Liver (tissue), 8 donors: ENCODE measurements at regions not wholly inside any gene's neighbourhood (a gene's known extent, or its start where the extent isn't known, plus 50 kb on each side); places are given as distances from the start of the nearest gene placed in this dataset.

Experiments
- DNase-seq: peaks from one replicate; pipeline ENCODE4 v3.0.0-alpha.2; 2017; ENCODE audit warnings: low spot score
- H3K27ac ChIP-seq, 2 donors: one replicate each; pipeline ENCODE4 v1.7.0; 2013; ENCODE audit warnings: inconsistent platforms in 2 of 2, low read length in 2 of 2, control low read depth in 1 of 2, low read depth in 1 of 2, mild to moderate bottlenecking in 1 of 2
- H3K27me3 ChIP-seq, 4 donors: one replicate each; pipeline versions ENCODE4 v1.6.1 to v1.7.0; 2013; ENCODE audit warnings: low read length in 3 of 4, inconsistent platforms in 1 of 4, mild to moderate bottlenecking in 1 of 4, moderate library complexity in 1 of 4; ENCODE audit not compliant: control insufficient read depth in 4 of 4, insufficient read depth in 4 of 4
- H3K36me3 ChIP-seq, 4 donors: one replicate each; pipeline versions ENCODE4 v1.6.1 to v1.7.0; 2013; ENCODE audit warnings: low read length in 3 of 4, mild to moderate bottlenecking in 3 of 4, low read depth in 1 of 4, moderate library complexity in 1 of 4; ENCODE audit not compliant: control insufficient read depth in 4 of 4, insufficient read depth in 3 of 4
- H3K4me1 ChIP-seq, 4 donors: one replicate each; pipeline versions ENCODE4 v1.6.1 to v1.7.0; 2013; ENCODE audit warnings: low read length in 3 of 4, mild to moderate bottlenecking in 3 of 4, moderate library complexity in 1 of 4; ENCODE audit not compliant: control insufficient read depth in 4 of 4, insufficient read depth in 4 of 4
- H3K4me3 ChIP-seq, 3 donors: one replicate each; pipeline versions ENCODE4 v1.6.1 to v1.7.0; 2013; ENCODE audit warnings: low read length in 3 of 3, control low read depth in 1 of 3, low read depth in 1 of 3, mild to moderate bottlenecking in 1 of 3
- H3K9ac ChIP-seq, 2 donors: one replicate each; pipeline ENCODE4 v1.7.0; 2013; ENCODE audit warnings: low read length in 2 of 2, mild to moderate bottlenecking in 2 of 2, moderate library complexity in 2 of 2, control low read depth in 1 of 2, low read depth in 1 of 2
- H3K9me3 ChIP-seq, 4 donors: one replicate each; pipeline versions ENCODE4 v1.6.1 to v1.7.0; 2013; ENCODE audit warnings: low read length in 3 of 4; ENCODE audit not compliant: control insufficient read depth in 4 of 4
- EGR1 ChIP-seq, 2 donors: IDR thresholded peaks; 2 replicates each; pipeline ENCODE4 v1.6.1; 2016 to 2018; ENCODE audit warnings: antibody characterized with exemption in 2 of 2, low read depth in 2 of 2
- FOXA1 ChIP-seq: IDR thresholded peaks from 2 replicates; pipeline ENCODE4 v1.6.1; 2016; ENCODE audit warnings: antibody characterized with exemption
- FOXA2 ChIP-seq: IDR thresholded peaks from 2 replicates; pipeline ENCODE4 v1.6.1; 2016; ENCODE audit warnings: antibody characterized with exemption
- GABPA ChIP-seq, 2 donors: IDR thresholded peaks in 1 of 2; conservative IDR thresholded peaks in 1 of 2; 2 replicates each; pipeline ENCODE4 v1.6.1; 2016; ENCODE audit warnings: antibody characterized with exemption in 2 of 2, mild to moderate bottlenecking in 1 of 2, moderate library complexity in 1 of 2
- HNF4A ChIP-seq, 2 donors: conservative IDR thresholded peaks; 2 replicates each; pipeline ENCODE4 v1.6.1; 2016; ENCODE audit warnings: antibody characterized with exemption in 2 of 2, mild to moderate bottlenecking in 2 of 2
- HNF4G ChIP-seq: IDR thresholded peaks from 2 replicates; pipeline ENCODE4 v1.6.1; 2016; ENCODE audit warnings: antibody characterized with exemption
- NR2F2 ChIP-seq: IDR thresholded peaks from 2 replicates; pipeline ENCODE4 v1.6.1; 2016; ENCODE audit warnings: antibody characterized with exemption
- RXRA ChIP-seq, 2 donors: IDR thresholded peaks; 2 replicates each; pipeline ENCODE4 v1.6.1; 2017 to 2018; ENCODE audit warnings: antibody characterized with exemption in 2 of 2, mild to moderate bottlenecking in 1 of 2
- SP1 ChIP-seq: IDR thresholded peaks from 2 replicates; pipeline ENCODE4 v1.6.1; 2018; ENCODE audit warnings: antibody characterized with exemption, mild to moderate bottlenecking
- YY1 ChIP-seq: IDR thresholded peaks from 2 replicates; pipeline ENCODE4 v1.6.1; 2016; ENCODE audit warnings: antibody characterized with exemption, mild to moderate bottlenecking
- WGBS: extraction: QIAGEN DNeasy Blood & Tissue Kit; methylation state at CpG from one replicate; pipeline ENCODE4 v1.1.7; 2013; 5-methylcytosine and 5-hydroxymethylcytosine counted together
- TF ChIP-seq, protein P1 (sequence below): fragments of 150-350 bp; IDR thresholded peaks from 2 replicates; pipeline ENCODE4 v1.5.1; 2017; ENCODE audit warnings: improper control_type of control experiment, low read depth, low read length; ENCODE audit not compliant: missing input control
- TF ChIP-seq, protein P2 (sequence below): IDR thresholded peaks from 2 replicates; pipeline ENCODE4 v1.6.1; 2016; ENCODE audit warnings: antibody characterized with exemption
- TF ChIP-seq, protein P3 (sequence below): IDR thresholded peaks from 2 replicates; pipeline ENCODE4 v1.6.1; 2016; ENCODE audit warnings: antibody characterized with exemption, mild to moderate bottlenecking
- TF ChIP-seq, protein P4 (sequence below): IDR thresholded peaks from 2 replicates; pipeline ENCODE4 v1.6.1; 2016; ENCODE audit warnings: antibody characterized with exemption
- TF ChIP-seq, protein P5 (sequence below): IDR thresholded peaks from 2 replicates; pipeline ENCODE4 v1.6.1; 2016; ENCODE audit warnings: antibody characterized with exemption
- donor health status: healthy.
- donor health status: healthy.
- donor health status: healthy.
- donor health status: healthy.
- donor health status: healthy.

DNA sequence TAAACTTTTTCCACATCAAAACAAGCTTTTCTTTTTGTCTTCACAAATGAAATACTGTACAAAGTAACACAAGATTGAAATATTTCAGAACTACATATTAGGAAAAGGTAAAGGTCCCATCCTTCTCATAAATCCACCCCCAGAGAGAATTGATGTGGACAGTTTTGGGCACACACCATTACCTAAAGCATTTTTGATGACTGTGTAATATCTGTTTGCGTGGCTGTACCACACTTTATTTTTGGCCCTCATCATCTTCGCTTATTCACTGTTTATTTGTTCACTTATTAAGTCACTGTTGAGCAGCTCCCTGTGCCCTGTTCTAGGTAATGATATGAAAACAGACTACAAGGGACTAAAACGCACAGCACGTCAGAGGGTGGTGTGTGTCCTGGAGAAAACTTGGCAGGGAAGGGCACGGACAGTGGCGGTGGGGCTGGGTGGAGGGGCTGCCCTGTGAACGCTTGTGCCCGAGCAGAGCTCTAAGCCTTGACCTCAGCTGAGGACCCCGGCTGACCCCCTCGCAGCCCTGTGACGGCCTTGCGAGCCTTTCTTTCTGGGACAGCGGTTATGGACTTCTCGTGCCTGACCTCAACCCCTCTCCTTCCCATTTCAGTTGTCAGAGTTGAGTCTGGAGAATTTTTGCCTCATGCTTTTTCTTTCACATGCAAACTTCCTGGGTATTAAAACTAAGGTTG, 241.3 kb downstream of the EMX2 start (continued):
- TF ChIP-seq, protein P1, sequence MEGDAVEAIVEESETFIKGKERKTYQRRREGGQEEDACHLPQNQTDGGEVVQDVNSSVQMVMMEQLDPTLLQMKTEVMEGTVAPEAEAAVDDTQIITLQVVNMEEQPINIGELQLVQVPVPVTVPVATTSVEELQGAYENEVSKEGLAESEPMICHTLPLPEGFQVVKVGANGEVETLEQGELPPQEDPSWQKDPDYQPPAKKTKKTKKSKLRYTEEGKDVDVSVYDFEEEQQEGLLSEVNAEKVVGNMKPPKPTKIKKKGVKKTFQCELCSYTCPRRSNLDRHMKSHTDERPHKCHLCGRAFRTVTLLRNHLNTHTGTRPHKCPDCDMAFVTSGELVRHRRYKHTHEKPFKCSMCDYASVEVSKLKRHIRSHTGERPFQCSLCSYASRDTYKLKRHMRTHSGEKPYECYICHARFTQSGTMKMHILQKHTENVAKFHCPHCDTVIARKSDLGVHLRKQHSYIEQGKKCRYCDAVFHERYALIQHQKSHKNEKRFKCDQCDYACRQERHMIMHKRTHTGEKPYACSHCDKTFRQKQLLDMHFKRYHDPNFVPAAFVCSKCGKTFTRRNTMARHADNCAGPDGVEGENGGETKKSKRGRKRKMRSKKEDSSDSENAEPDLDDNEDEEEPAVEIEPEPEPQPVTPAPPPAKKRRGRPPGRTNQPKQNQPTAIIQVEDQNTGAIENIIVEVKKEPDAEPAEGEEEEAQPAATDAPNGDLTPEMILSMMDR: no peak

DNA sequence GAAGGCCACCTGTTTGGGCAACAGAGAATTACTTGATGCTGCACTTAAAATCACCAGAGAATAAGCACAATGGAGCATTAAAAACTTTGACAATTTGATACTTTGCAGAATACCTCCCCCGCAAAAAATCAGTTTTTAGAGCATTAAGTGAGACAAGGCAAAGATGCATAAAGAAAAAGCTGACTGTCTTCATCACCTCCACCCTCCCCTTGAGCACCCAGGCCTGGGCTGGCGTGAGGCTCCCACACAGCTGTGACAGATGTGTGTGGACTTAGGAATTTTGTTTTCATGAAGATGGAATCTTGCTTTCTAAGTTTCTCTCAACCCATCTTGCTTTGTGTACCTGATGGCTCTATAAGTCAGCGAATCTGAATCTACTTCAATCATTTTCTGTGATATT, 242.2 kb downstream of the EMX2 start:
- no peaks in the 10 kb centered on the region for H3K4me1 ChIP-seq
- no peaks in the 10 kb centered on the region for H3K36me3 ChIP-seq
- DNase-seq: no peak
- no peak overlapping the region for H3K27ac ChIP-seq
- TF ChIP-seq HNF4A (conservative IDR thresholded peaks at IDR 0.05) (no peak), EGR1 (IDR thresholded peaks at IDR 0.05; ENCODE audit: low read depth in 2 of 2) (no peak), FOXA2 (no peak), GABPA (IDR thresholded peaks at IDR 0.05 in 1 of 2, conservative IDR thresholded peaks at IDR 0.05 in 1 of 2) (no peak)
- TF ChIP-seq, protein P2, sequence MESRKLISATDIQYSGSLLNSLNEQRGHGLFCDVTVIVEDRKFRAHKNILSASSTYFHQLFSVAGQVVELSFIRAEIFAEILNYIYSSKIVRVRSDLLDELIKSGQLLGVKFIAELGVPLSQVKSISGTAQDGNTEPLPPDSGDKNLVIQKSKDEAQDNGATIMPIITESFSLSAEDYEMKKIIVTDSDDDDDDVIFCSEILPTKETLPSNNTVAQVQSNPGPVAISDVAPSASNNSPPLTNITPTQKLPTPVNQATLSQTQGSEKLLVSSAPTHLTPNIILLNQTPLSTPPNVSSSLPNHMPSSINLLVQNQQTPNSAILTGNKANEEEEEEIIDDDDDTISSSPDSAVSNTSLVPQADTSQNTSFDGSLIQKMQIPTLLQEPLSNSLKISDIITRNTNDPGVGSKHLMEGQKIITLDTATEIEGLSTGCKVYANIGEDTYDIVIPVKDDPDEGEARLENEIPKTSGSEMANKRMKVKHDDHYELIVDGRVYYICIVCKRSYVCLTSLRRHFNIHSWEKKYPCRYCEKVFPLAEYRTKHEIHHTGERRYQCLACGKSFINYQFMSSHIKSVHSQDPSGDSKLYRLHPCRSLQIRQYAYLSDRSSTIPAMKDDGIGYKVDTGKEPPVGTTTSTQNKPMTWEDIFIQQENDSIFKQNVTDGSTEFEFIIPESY: no peak
- TF ChIP-seq, protein P3, sequence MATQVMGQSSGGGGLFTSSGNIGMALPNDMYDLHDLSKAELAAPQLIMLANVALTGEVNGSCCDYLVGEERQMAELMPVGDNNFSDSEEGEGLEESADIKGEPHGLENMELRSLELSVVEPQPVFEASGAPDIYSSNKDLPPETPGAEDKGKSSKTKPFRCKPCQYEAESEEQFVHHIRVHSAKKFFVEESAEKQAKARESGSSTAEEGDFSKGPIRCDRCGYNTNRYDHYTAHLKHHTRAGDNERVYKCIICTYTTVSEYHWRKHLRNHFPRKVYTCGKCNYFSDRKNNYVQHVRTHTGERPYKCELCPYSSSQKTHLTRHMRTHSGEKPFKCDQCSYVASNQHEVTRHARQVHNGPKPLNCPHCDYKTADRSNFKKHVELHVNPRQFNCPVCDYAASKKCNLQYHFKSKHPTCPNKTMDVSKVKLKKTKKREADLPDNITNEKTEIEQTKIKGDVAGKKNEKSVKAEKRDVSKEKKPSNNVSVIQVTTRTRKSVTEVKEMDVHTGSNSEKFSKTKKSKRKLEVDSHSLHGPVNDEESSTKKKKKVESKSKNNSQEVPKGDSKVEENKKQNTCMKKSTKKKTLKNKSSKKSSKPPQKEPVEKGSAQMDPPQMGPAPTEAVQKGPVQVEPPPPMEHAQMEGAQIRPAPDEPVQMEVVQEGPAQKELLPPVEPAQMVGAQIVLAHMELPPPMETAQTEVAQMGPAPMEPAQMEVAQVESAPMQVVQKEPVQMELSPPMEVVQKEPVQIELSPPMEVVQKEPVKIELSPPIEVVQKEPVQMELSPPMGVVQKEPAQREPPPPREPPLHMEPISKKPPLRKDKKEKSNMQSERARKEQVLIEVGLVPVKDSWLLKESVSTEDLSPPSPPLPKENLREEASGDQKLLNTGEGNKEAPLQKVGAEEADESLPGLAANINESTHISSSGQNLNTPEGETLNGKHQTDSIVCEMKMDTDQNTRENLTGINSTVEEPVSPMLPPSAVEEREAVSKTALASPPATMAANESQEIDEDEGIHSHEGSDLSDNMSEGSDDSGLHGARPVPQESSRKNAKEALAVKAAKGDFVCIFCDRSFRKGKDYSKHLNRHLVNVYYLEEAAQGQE: no peak
- TF ChIP-seq, protein P4, sequence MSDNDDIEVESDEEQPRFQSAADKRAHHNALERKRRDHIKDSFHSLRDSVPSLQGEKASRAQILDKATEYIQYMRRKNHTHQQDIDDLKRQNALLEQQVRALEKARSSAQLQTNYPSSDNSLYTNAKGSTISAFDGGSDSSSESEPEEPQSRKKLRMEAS: no peak
- TF ChIP-seq, protein P5, sequence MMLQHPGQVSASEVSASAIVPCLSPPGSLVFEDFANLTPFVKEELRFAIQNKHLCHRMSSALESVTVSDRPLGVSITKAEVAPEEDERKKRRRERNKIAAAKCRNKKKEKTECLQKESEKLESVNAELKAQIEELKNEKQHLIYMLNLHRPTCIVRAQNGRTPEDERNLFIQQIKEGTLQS: no peak
- H3K9me3 ChIP-seq: no peaks in the 10 kb centered on the region
- WGBS: 90% methylated on average over 3 of the region's 3 CpGs
- H3K4me3 ChIP-seq: no peak overlapping the region
- peaks cover 0 to 6% (median 0%) of the 10 kb centered on the region in 4 donors for H3K27me3 ChIP-seq
- H3K9ac ChIP-seq: no peak overlapping the region

DNA sequence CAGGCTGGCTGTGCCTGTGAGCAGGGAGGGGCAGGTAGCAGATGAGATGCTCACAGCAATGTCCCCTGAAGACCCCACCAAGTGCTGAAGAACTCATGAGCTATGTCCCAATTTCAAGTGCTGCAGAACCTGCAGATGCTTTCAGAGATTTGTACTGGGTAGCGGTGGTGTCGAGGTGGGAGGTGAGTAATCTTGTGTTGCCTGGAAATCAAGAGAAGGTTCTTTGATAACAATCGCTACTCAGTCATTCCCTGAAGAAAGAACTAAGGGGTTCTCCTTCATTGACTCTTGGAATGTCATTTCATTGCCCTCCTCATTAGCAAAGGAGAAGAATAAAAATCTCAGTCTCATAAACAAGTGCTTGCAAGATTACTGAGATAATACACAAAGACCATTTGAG, 246.4 kb downstream of the EMX2 start:
- no peak for DNase-seq
- TF ChIP-seq SP1: no peak
- no peak for TF ChIP-seq FOXA1
- TF ChIP-seq, protein P5: no peak
- TF ChIP-seq RXRA (IDR thresholded peaks at IDR 0.05): no peak
- no peak for TF ChIP-seq YY1
- TF ChIP-seq HNF4G: no peak
- TF ChIP-seq NR2F2: no peak
- no peak overlapping the region for H3K27ac ChIP-seq

More for the DNA sequence above, 246.4 kb downstream of the EMX2 start:
- Histone ChIP-seq H3K4me1 (no peaks in the 10 kb centered on the region), H3K9ac (no peak overlapping the region), H3K4me3 (no peak overlapping the region), H3K36me3 (no peaks in the 10 kb centered on the region), H3K27me3 (peaks cover 0 to 6% (median 1%) of the 10 kb centered on the region in 4 donors), H3K9me3 (no peaks in the 10 kb centered on the region)
- WGBS: 83% methylated on average over 3 of the region's 3 CpGs
